Keratinocyte (primary cell): ENCODE measurements at regions not wholly inside any gene's neighbourhood (a gene's known extent, or its start where the extent isn't known, plus 50 kb on each side); places are given as distances from the start of the nearest gene placed in this dataset.

Experiments
- DNase-seq: peaks from one replicate; pipeline ENCODE4 v3.0.0-alpha.2; 2011; ENCODE audit warnings: low read depth, missing footprints, low spot score
- FAIRE-seq: peaks from 2 replicates; lab custom pipeline; 2011; peaks lifted over from hg19 to GRCh38; lab: Jason Lieb, UNC
- H2AFZ ChIP-seq: 2 replicates; pipeline ENCODE4 v1.6.0; 2012; ENCODE audit warnings: low read length, control low read depth, inconsistent platforms; ENCODE audit not compliant: control insufficient read depth
- H3K27ac ChIP-seq: 2 replicates; pipeline ENCODE4 v1.5.1; 2011; ENCODE audit warnings: low read length; ENCODE audit not compliant: control insufficient read depth, insufficient read depth
- H3K27me3 ChIP-seq: 3 replicates; pipeline ENCODE4 v1.6.0; 2011; ENCODE audit warnings: low read length; ENCODE audit not compliant: control insufficient read depth, insufficient read depth; ENCODE audit errors: extremely low read depth
- H3K36me3 ChIP-seq, 2 experiments: 2 replicates in 1 of 2; 3 replicates in 1 of 2; pipeline ENCODE4 v1.5.1; 2011; ENCODE audit warnings: low read length in 2 of 2, mild to moderate bottlenecking in 1 of 2; ENCODE audit not compliant: control insufficient read depth in 2 of 2, insufficient read depth in 2 of 2; ENCODE audit errors: extremely low read depth in 1 of 2
- H3K4me1 ChIP-seq: 3 replicates; pipeline ENCODE4 v1.5.1; 2011; ENCODE audit warnings: low read length; ENCODE audit not compliant: control insufficient read depth, insufficient read depth; ENCODE audit errors: extremely low read depth
- H3K4me2 ChIP-seq: 3 replicates; pipeline ENCODE4 v1.6.0; 2011; ENCODE audit warnings: low read depth, low read length; ENCODE audit not compliant: control insufficient read depth, insufficient read depth; ENCODE audit errors: extremely low read depth
- H3K4me3 ChIP-seq, 3 experiments: fragments of 200-600 bp in 1 of 3; sonication (generic) in 1 of 3; 2 replicates in 2 of 3; 3 replicates in 1 of 3; pipeline ENCODE4 v1.5.1; 2011 to 2016; ENCODE audit warnings: low read length in 3 of 3, mild to moderate bottlenecking in 3 of 3, control low read depth in 2 of 3, inconsistent platforms in 1 of 3, low read depth in 1 of 3, mixed read lengths in 1 of 3, mixed run types in 1 of 3, moderate library complexity in 1 of 3; ENCODE audit not compliant: control insufficient read depth in 2 of 3, insufficient read depth in 2 of 3; ENCODE audit errors: extremely low read depth in 1 of 3
- H3K79me2 ChIP-seq: 2 replicates; pipeline ENCODE4 v1.6.0; 2012; ENCODE audit warnings: low read length; ENCODE audit not compliant: control insufficient read depth, insufficient read depth
- H3K9ac ChIP-seq: 3 replicates; pipeline ENCODE4 v1.6.0; 2011; ENCODE audit warnings: low read length; ENCODE audit not compliant: control insufficient read depth, insufficient read depth; ENCODE audit errors: extremely low read depth
- H3K9me1 ChIP-seq: 3 replicates; pipeline ENCODE4 v1.6.0; 2011; ENCODE audit warnings: low read length; ENCODE audit not compliant: control insufficient read depth, insufficient read depth; ENCODE audit errors: extremely low read depth
- H3K9me3 ChIP-seq: 2 replicates; pipeline ENCODE4 v1.5.1; 2012; ENCODE audit warnings: low read depth, low read length; ENCODE audit not compliant: control insufficient read depth
- H4K20me1 ChIP-seq: 3 replicates; pipeline ENCODE4 v1.6.0; 2011; ENCODE audit warnings: low read length; ENCODE audit not compliant: control insufficient read depth, insufficient read depth; ENCODE audit errors: extremely low read depth
- EZH2 ChIP-seq: IDR thresholded peaks from one replicate; pipeline ENCODE4 v1.6.1; 2012; ENCODE audit warnings: inconsistent platforms, mild to moderate bottlenecking, low read length, moderate library complexity
- dilution Hi-C: fragments of 300-500 bp; cut with MboI; formaldehyde crosslinking; loops from one replicate; pipeline ENCODE4 v1.7.0; 2020; ENCODE audit warnings: low sequenced_read_pairs; ENCODE audit not compliant: extremely low pct_ligation_motif_present
- TF ChIP-seq, protein P1 (sequence below), 3 experiments: IDR thresholded peaks in 1 of 3; conservative IDR thresholded peaks in 1 of 3; optimal IDR thresholded peaks in 1 of 3; 2 replicates in 2 of 3; 3 replicates in 1 of 3; pipeline versions ENCODE3 to v1.5.1; 2011; ENCODE audit warnings: low read length in 3 of 3, mild to moderate bottlenecking in 3 of 3, moderate library complexity in 2 of 3, control low read depth in 1 of 3, inconsistent platforms in 1 of 3; ENCODE audit not compliant: insufficient read depth in 2 of 3; ENCODE audit errors: extremely low read depth in 1 of 3

GRCh38 chr6:14520029-14520428 lies 402.5 kb downstream of the CD83 start:
- TF ChIP-seq, protein P1, sequence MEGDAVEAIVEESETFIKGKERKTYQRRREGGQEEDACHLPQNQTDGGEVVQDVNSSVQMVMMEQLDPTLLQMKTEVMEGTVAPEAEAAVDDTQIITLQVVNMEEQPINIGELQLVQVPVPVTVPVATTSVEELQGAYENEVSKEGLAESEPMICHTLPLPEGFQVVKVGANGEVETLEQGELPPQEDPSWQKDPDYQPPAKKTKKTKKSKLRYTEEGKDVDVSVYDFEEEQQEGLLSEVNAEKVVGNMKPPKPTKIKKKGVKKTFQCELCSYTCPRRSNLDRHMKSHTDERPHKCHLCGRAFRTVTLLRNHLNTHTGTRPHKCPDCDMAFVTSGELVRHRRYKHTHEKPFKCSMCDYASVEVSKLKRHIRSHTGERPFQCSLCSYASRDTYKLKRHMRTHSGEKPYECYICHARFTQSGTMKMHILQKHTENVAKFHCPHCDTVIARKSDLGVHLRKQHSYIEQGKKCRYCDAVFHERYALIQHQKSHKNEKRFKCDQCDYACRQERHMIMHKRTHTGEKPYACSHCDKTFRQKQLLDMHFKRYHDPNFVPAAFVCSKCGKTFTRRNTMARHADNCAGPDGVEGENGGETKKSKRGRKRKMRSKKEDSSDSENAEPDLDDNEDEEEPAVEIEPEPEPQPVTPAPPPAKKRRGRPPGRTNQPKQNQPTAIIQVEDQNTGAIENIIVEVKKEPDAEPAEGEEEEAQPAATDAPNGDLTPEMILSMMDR (optimal IDR thresholded peaks at IDR 0.05 in 1 of 3, IDR thresholded peaks at IDR 0.05 in 1 of 3, conservative IDR thresholded peaks at IDR 0.05 in 1 of 3; ENCODE audit: extremely low read depth in 1 of 3, insufficient read depth in 2 of 3, low read length in 3 of 3) = no peak
- TF ChIP-seq EZH2 = no peak
- peak; percentile 90 for DNase-seq
- Histone ChIP-seq H3K9me3 (no peaks in the 10 kb centered on the region), H3K27ac (peak overlapping the region; percentile 42), H4K20me1 (no peaks in the 10 kb centered on the region), H3K9me1 (no peaks in the 10 kb centered on the region), H3K27me3 (no peaks in the 10 kb centered on the region), H3K4me3 (no peak overlapping the region), H3K79me2 (no peaks in the 10 kb centered on the region), H3K9ac (no peak overlapping the region), H3K4me2 (no peak overlapping the region), H2AFZ (no peak overlapping the region), H3K36me3 (no peaks in the 10 kb centered on the region), H3K4me1 (peaks cover 25% of the 10 kb centered on the region)
- peak; percentile 70 for FAIRE-seq
- dilution Hi-C loops = no loop called here

- Histone ChIP-seq H3K9ac (no peak overlapping the region), H3K9me3 (no peaks in the 10 kb centered on the region), H3K27ac (peak overlapping the region; percentile 42), H3K4me2 (no peak overlapping the region), H3K79me2 (no peaks in the 10 kb centered on the region), H3K4me3 (no peak overlapping the region), H3K9me1 (no peaks in the 10 kb centered on the region), H3K4me1 (peaks cover 25% of the 10 kb centered on the region), H3K27me3 (no peaks in the 10 kb centered on the region), H4K20me1 (no peaks in the 10 kb centered on the region), H3K36me3 (no peaks in the 10 kb centered on the region), H2AFZ (no peak overlapping the region)
- DNase-seq (peak; percentile 15), FAIRE-seq (peak; percentile 74)
- TF ChIP-seq EZH2 = no peak
- TF ChIP-seq, protein P1 (optimal IDR thresholded peaks at IDR 0.05 in 1 of 3, IDR thresholded peaks at IDR 0.05 in 1 of 3, conservative IDR thresholded peaks at IDR 0.05 in 1 of 3; ENCODE audit: extremely low read depth in 1 of 3, insufficient read depth in 2 of 3, low read length in 3 of 3) = no peak
- dilution Hi-C loops = no loop called here
Observed at GRCh38 chr6:14520536-14520935, 403.0 kb downstream of the CD83 start.
